ENCODE measurements at regions not wholly inside any gene's neighbourhood (a gene's known extent, or its start where the extent isn't known, plus 50 kb on each side); places are given as distances from the start of the nearest gene placed in this dataset.
A peak's percentile ranks its signal among the peaks of the same experiment; 100 is the strongest.
"Not testable (repeated sequence)": the region's sequence is repeated elsewhere in the genome, so short reads cannot be mapped to it uniquely, and the experiment has no call there.

DNA sequence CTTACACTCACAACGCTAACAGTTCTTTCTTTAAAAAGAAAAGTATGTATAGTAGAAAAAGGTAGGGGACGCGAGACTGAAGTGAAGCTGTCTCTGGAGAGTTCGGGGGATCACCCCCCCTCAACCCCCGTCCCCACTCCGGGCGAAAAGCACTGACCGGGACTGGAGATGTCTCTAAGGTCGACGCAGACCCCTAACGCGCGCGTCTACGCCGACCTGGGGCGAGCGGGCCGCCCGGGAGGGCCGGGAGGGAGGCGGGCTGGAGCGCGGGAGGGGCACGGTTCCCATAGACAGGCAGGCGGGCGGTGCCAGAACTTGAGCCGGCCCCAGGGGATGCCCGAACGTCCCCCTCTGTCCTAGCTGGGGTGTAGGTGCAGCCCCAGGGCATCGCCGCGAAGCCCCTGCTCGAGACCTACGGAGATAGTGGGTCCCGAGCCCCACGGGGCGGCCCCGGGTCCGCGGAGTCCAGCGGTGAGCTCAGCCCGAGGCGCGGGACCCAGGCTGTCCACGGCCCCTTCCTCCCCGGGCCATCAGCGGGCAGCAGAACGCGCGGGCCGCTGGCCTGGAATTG lies 82.2 kb downstream of the CHRNA1 start:
- peak; percentile 60 to 76 (median 72) for ATAC-seq (replicated peaks in 6 of 8)
- H3K4me1 ChIP-seq (replicated peaks in 1 of 2): peaks cover 2 to 6% of the 10 kb centered on the region in 2 donors
- H3K27ac ChIP-seq: no peak overlapping the region
- 0% methylated on average over 3 to 5 of the region's 52 CpGs; no CpG with 5 or more reads in 8 of the 10 experiments for WGBS, 10 experiments
- H3K4me3 ChIP-seq: peak overlapping the region; percentile 68 to 91 (median 82)
- in situ Hi-C loops (cut with MboI; ENCODE audit: low pct_unique_long_range_greater_than_20kb in 2 of 9, low sequenced_read_pairs in 9 of 9, unreplicated experiment in 9 of 9): loop anchor here in 4 of 9 experiments (10.0 to 25.0 kb wide), 4 partner anchors 95 to 1405 kb away; partner anchors contain the start of genes WIPF1 (in 2 of the 4), EVX2 (in 1 of the 4), HOXD12 (in 1 of the 4) and HOXD13 (in 1 of the 4)

DNA sequence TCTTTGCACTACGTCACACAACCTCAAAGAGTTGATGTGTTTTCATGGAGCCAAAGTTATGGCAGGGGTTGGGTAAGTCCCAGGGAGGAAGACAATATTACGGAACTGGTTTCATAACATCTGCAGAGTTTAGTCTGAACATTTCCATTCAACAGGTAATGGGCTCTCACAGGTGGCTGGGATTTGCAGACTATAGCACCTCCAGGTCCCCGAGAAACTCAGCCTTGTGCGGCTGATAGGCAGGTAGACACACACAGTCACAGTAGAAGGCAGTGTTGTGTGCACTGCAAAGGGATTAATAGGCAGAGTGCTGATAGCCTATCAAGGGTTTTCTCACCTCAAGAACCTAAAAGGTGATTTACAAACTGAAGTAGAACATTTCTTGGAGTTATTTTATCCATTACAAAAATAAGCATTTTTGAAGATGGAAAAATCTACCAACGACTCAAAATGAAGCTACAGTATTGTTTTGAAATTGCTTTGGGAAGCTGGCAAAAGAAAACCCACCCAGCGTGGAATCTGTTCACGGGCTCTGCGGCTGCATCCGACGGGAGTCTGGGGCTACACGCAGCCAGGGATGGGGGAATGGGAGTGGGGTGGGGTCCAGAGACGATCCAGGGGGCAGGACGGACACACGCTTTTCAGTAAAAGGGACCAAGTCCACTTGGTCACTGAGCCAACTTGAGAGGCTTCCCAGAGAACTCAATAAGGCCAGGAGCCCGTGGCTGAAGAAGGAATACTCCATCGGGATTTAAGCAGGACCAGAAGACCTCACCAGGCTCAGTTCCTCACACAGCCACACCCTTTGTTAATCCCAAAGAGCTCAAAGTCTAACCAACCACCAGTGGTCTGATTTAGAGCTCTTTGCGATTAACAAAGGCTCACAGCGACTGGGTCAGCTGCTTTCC lies 82.9 kb downstream of the CHRNA1 start:
- peaks cover 2 to 6% of the 10 kb centered on the region in 2 donors for H3K4me1 ChIP-seq (replicated peaks in 1 of 2)
- H3K27ac ChIP-seq: no peak overlapping the region
- peak; percentile 5 to 54 (median 18) for ATAC-seq (replicated peaks in 6 of 8)
- peak overlapping the region; percentile 68 to 91 (median 82) for H3K4me3 ChIP-seq
- WGBS, 10 experiments: 20 to 100% (median 73%) methylated on average over 1 to 8 of the region's 18 CpGs; no CpG with 5 or more reads in 1 of the 10 experiments
- in situ Hi-C loops (cut with MboI; ENCODE audit: low pct_unique_long_range_greater_than_20kb in 2 of 9, low sequenced_read_pairs in 9 of 9, unreplicated experiment in 9 of 9): loop anchor here in 4 of 9 experiments (10.0 to 25.0 kb wide), 4 partner anchors 94 to 1406 kb away; partner anchors contain the start of genes WIPF1 (in 2 of the 4), EVX2 (in 1 of the 4), HOXD12 (in 1 of the 4) and HOXD13 (in 1 of the 4)

DNA sequence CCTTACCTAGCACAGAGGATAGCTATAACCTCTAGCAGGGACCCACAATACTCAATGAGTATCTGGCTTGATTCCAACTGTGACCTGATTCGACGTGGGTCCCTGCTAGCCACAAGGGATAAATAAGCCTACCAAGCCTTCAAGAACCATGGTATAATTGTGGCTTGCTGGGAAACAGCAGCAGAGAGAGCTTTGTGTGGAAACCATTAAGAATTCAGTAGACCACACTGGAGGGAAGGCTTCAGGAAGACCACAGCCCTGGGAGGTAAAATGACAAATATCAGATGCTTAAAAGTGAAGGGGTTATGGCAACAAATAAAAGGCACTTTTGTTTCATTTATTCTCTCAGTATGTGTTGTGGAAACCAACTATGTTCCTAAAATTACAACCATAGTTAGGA lies 82.6 kb upstream of the WIPF1 start:
- Histone ChIP-seq H3K4me3 (no peak overlapping the region), H3K4me1 (replicated peaks in 1 of 2) (peaks cover 2 to 6% of the 10 kb centered on the region in 2 donors), H3K27ac (no peak overlapping the region)
- 0 to 60% (median 13%) methylated on average over 1 to 2 of the region's 2 CpGs; no CpG with 5 or more reads in 3 of the 10 experiments for WGBS, 10 experiments
- in situ Hi-C loops (cut with MboI; ENCODE audit: low pct_unique_long_range_greater_than_20kb in 2 of 9, low sequenced_read_pairs in 9 of 9, unreplicated experiment in 9 of 9): loop anchor here in 4 of 9 experiments (10.0 to 25.0 kb wide), 4 partner anchors 93 to 1407 kb away; partner anchors contain the start of genes WIPF1 (in 2 of the 4), EVX2 (in 1 of the 4), HOXD12 (in 1 of the 4) and HOXD13 (in 1 of the 4)
- ATAC-seq (replicated peaks in 6 of 8): no peak

DNA sequence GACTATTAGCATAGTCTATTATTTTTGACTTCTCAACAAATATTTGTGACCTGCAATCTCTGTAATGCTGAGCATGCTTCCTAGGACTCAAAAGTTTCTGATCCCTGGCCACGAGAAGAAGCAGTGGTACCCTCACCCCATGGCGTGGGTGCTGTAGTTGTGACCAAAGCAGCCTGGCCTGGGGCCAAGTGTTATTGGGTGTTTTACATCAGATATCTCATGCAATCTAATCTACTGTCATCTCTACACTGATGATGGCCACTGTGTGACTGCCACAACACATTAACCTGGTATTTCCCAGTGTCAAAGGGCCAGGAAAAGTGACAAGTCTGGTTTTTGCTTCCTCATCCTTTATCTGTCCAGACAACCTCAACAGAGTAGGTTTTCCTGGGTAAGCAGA lies 80.8 kb upstream of the WIPF1 start:
- in situ Hi-C loops (cut with MboI; ENCODE audit: low pct_unique_long_range_greater_than_20kb in 2 of 9, low sequenced_read_pairs in 9 of 9, unreplicated experiment in 9 of 9): loop anchor here in 4 of 9 experiments (25.0 kb wide), 3 partner anchors 91 to 1409 kb away; partner anchors contain the start of genes WIPF1 (in 2 of the 4), EVX2 (in 1 of the 4), HOXD12 (in 1 of the 4) and HOXD13 (in 1 of the 4)
- ATAC-seq (replicated peaks in 6 of 8): no peak
- no peak overlapping the region for H3K27ac ChIP-seq
- no peak overlapping the region for H3K4me3 ChIP-seq
- peaks cover 2 to 6% of the 10 kb centered on the region in 2 donors for H3K4me1 ChIP-seq (replicated peaks in 1 of 2)
- 40 to 100% (median 83%) methylated on average over 1 to 2 of the region's 2 CpGs; no CpG with 5 or more reads in 3 of the 10 experiments for WGBS, 10 experiments

DNA sequence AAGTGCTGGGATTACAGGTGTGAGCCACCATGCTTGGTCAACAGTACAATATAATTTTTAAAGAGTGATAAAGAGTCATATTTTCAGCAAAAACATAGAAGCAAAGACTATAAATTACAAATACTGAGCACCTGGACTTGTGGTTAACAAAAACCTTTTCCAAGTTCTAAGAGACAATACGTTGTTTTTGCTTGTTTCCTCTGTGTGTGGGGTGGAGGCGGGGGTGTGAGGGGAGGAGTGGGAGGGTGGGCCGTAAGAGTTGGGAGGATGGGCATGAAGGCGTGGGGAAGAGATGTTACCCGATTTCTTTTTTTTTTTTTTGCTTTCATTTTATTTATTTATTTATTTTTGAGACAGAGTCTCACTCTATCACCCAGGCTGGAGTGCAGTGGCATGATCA lies 78.0 kb upstream of the WIPF1 start:
- no peak overlapping the region for H3K27ac ChIP-seq
- WGBS, 10 experiments: 40 to 100% (median 89%) methylated on average over 1 to 5 of the region's 5 CpGs; no CpG with 5 or more reads in 3 of the 10 experiments
- no peak overlapping the region for H3K4me3 ChIP-seq
- ATAC-seq (replicated peaks in 6 of 8): no peak
- in situ Hi-C loops (cut with MboI; ENCODE audit: low pct_unique_long_range_greater_than_20kb in 2 of 9, low sequenced_read_pairs in 9 of 9, unreplicated experiment in 9 of 9): loop anchor here in 4 of 9 experiments (25.0 kb wide), 3 partner anchors 88 to 1412 kb away; partner anchors contain the start of genes WIPF1 (in 2 of the 4), EVX2 (in 1 of the 4), HOXD12 (in 1 of the 4) and HOXD13 (in 1 of the 4)
- H3K4me1 ChIP-seq (replicated peaks in 1 of 2): no peaks in the 10 kb centered on the region

DNA sequence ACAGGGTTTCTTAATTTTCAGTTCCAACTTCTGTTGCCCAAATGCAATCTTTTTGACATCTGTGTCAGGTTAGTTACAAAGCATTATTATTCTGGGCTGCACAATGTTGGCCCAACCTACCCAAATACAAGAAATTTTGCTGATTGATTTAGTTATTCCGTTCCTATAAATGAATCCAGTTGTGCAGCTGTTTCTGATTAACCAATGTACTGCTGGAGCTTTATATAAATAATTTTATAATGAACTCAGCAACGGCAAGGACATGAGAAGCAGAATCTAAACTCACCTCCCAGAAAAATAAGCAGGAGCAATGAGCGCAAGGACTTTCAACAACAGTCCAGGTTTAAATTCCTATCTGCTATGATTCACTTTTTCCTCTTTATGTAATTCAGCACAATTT lies 76.3 kb upstream of the WIPF1 start:
- WGBS, 10 experiments: 20 to 100% (median 88%) methylated on average over 1 to 3 of the region's 3 CpGs
- no peak overlapping the region for H3K4me3 ChIP-seq
- in situ Hi-C loops (cut with MboI; ENCODE audit: low pct_unique_long_range_greater_than_20kb in 2 of 9, low sequenced_read_pairs in 9 of 9, unreplicated experiment in 9 of 9): no loop called here
- ATAC-seq (replicated peaks in 6 of 8): no peak
- H3K4me1 ChIP-seq (replicated peaks in 1 of 2): no peaks in the 10 kb centered on the region
- no peak overlapping the region for H3K27ac ChIP-seq

DNA sequence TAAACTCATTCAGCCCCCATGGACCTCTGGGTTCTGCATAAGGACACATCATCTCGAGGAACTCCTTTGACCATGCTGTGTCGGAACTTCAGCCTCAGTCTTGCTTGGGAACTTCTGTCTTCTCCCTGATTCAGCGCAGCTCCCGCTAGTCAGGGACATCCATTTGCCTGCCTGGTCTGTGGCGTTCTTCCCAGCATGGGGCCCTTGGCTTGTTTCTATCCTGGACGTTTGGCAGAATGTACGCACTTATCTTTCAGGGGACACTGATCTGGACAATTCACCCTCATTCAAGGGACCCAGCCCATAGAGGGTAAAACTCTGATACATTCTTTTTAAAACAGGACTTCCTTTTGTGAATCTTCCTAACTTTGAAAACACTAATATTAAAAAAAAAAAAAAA lies 75.8 kb upstream of the WIPF1 start:
- H3K27ac ChIP-seq: no peak overlapping the region
- no peak for ATAC-seq (replicated peaks in 6 of 8)
- H3K4me1 ChIP-seq (replicated peaks in 1 of 2): no peaks in the 10 kb centered on the region
- 22 to 97% (median 89%) methylated on average over 2 to 6 of the region's 7 CpGs; no CpG with 5 or more reads in 3 of the 10 experiments for WGBS, 10 experiments
- in situ Hi-C loops (cut with MboI; ENCODE audit: low pct_unique_long_range_greater_than_20kb in 2 of 9, low sequenced_read_pairs in 9 of 9, unreplicated experiment in 9 of 9): no loop called here
- no peak overlapping the region for H3K4me3 ChIP-seq

DNA sequence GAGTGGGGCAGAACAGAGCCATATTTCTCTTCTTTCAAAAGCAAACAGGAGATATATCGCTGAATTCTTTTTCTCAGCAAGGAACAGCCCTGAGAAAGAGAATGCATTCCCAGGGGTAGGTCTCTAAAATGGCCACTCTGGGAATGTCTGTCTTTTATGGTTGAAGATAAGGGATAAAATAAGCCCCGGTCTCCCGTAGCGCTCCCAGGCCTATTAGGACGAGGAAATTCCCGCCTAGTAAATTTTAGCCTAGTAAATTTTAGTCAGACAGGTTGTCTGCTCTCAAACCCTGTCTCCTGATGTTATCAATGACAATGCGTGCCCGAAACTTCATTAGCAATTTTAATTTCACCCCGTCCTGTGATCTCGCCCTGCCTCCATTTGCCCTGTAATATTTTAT lies 73.9 kb upstream of the WIPF1 start:
- ATAC-seq (replicated peaks in 6 of 8); H3K4me3 ChIP-seq; H3K4me1 ChIP-seq (replicated peaks in 1 of 2); H3K27ac ChIP-seq; in situ Hi-C loops (cut with MboI; ENCODE audit: low pct_unique_long_range_greater_than_20kb in 2 of 9, low sequenced_read_pairs in 9 of 9, unreplicated experiment in 9 of 9): not testable (repeated sequence)
- 80 to 98% (median 94%) methylated on average over 4 to 10 of the region's 10 CpGs; no CpG with 5 or more reads in 1 of the 10 experiments for WGBS, 10 experiments

DNA sequence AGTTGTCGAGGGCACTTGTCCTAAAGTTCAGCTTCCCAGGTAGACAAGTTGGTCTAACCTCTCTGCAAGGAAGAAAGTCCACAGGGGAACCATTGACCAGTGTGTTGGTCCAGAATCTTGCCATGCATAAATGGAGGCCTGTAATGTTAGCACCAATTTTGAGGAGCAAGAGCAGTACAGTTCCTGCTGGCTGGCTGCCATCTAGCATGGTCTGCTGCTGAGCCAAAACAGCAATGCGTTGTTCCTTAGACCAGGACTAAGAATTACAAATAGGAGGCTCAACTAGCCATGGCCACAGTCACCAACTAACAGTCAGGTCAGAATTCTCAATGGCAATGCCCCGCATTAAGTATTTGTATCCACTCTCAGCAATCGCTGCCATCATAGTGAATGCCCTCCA lies 72.8 kb upstream of the WIPF1 start:
- no peak for ATAC-seq (replicated peaks in 6 of 8)
- Histone ChIP-seq H3K4me1 (replicated peaks in 1 of 2) (no peaks in the 10 kb centered on the region), H3K27ac (no peak overlapping the region), H3K4me3 (no peak overlapping the region)
- in situ Hi-C loops (cut with MboI; ENCODE audit: low pct_unique_long_range_greater_than_20kb in 2 of 9, low sequenced_read_pairs in 9 of 9, unreplicated experiment in 9 of 9): no loop called here
- 57 to 100% (median 96%) methylated on average over 1 to 4 of the region's 4 CpGs; no CpG with 5 or more reads in 2 of the 10 experiments for WGBS, 10 experiments

DNA sequence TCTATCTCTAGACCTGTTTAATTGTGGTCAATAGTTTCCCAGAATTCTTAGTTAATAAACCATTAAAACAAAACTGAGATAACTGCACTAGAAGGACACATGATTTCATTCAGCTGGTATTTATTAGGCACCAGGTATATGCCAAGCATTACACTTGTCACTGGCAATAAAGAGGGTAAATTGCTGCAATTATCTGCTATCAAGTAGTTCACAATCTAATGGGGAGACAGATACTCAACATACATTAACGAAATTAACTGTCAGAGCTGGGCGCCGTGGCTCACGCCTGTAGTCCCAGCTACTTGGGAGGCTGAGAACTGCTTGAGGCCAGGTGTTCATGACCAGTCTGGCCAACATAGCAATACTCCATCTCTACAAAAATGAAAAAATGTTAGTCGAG lies 71.7 kb upstream of the WIPF1 start:
- no peak for ATAC-seq (replicated peaks in 6 of 8)
- H3K27ac ChIP-seq: no peak overlapping the region
- H3K4me3 ChIP-seq: no peak overlapping the region
- in situ Hi-C loops (cut with MboI; ENCODE audit: low pct_unique_long_range_greater_than_20kb in 2 of 9, low sequenced_read_pairs in 9 of 9, unreplicated experiment in 9 of 9): no loop called here
- H3K4me1 ChIP-seq (replicated peaks in 1 of 2): no peaks in the 10 kb centered on the region
- 60 to 100% (median 92%) methylated on average over 1 to 4 of the region's 5 CpGs; no CpG with 5 or more reads in 2 of the 10 experiments for WGBS, 10 experiments

DNA sequence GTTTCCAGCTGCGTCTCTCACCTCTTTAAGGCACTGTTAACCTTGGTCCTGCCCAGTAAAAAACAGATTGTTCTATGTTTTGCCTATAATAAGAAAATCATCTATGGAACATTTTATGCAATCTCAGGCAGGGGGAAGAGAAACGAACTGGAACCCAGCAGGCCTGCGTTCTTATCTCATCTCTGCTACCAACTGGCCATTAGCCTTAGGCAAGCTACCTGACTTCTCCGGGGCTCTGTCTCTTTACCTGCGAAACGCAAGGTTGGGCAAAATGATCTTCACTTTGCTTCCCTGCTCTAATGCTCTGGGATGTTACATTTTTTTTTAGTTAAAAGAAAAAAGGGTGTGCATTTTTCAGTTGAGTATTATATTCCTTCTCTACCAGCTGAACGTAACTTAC lies 70.5 kb upstream of the WIPF1 start:
- Histone ChIP-seq H3K4me1 (replicated peaks in 1 of 2) (no peaks in the 10 kb centered on the region), H3K27ac (no peak overlapping the region), H3K4me3 (no peak overlapping the region)
- 40 to 100% (median 83%) methylated on average over 1 to 7 of the region's 7 CpGs; no CpG with 5 or more reads in 1 of the 10 experiments for WGBS, 10 experiments
- in situ Hi-C loops (cut with MboI; ENCODE audit: low pct_unique_long_range_greater_than_20kb in 2 of 9, low sequenced_read_pairs in 9 of 9, unreplicated experiment in 9 of 9): no loop called here
- no peak for ATAC-seq (replicated peaks in 6 of 8)

DNA sequence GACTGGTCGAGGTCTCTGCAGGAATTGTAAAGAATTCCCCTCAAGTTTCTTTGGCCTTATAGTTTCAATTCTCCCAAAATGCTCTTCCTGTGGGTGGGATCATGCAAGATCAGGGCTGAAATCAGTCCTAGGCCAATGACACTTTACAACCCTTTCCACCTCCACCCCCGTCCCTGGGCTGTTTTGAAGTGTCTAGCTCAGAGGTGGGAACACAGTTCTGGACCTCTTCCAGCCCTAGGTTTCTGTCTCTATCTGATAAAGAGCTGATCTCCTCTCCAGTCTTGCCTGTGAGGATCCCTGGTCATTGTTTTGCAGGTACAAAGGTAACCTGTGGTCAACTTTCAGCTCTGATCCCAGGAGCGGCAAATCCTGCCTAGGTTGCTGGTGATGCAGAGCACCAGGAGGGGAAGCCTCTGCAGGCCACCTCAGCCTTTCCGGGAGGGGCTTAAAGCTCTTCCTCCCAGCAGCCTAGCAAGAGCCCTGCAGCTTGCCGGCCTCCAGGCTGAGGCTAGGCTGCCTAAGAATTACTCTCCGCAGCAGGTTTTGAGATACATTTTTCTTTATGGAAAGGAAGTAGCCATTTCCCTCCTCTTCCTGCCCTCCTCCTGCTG lies 69.8 kb upstream of the WIPF1 start:
- WGBS, 10 experiments: 0 to 90% (median 80%) methylated on average over 1 to 4 of the region's 6 CpGs; no CpG with 5 or more reads in 3 of the 10 experiments
- ATAC-seq (replicated peaks in 6 of 8): peak in 1 of 8 experiments; percentile 11
- in situ Hi-C loops (cut with MboI; ENCODE audit: low pct_unique_long_range_greater_than_20kb in 2 of 9, low sequenced_read_pairs in 9 of 9, unreplicated experiment in 9 of 9): no loop called here
- H3K4me1 ChIP-seq (replicated peaks in 1 of 2): no peaks in the 10 kb centered on the region
- H3K4me3 ChIP-seq: no peak overlapping the region
- no peak overlapping the region for H3K27ac ChIP-seq
